GM19239 (cell line): ENCODE measurements at regions not wholly inside any gene's neighbourhood (a gene's known extent, or its start where the extent isn't known, plus 50 kb on each side); places are given as distances from the start of the nearest gene placed in this dataset.

ENCODE experiments used
- DNase-seq: peaks from one replicate; pipeline ENCODE4 v3.0.0; 2011; ENCODE audit warnings: low spot score; ENCODE audit not compliant: insufficient read length
- FAIRE-seq: peaks from 2 replicates; lab custom pipeline; 2011; peaks lifted over from hg19 to GRCh38; lab: Jason Lieb, UNC

- DNase-seq (no peak), FAIRE-seq (no peak)
These were observed 243.1 kb upstream of the BLID start for GRCh38 chr11:122359081-122359571.

- no peak for DNase-seq
- FAIRE-seq, result no peak
These were observed 242.3 kb upstream of the BLID start for GRCh38 chr11:122358292-122358691.

- DNase-seq (no peak), FAIRE-seq (no peak)
These were observed 240.0 kb upstream of the BLID start for GRCh38 chr11:122355968-122356367.

GRCh38 chr11:122354025-122354697 lies 238.1 kb upstream of the BLID start:
- FAIRE-seq (no peak), DNase-seq (no peak)

DNA sequence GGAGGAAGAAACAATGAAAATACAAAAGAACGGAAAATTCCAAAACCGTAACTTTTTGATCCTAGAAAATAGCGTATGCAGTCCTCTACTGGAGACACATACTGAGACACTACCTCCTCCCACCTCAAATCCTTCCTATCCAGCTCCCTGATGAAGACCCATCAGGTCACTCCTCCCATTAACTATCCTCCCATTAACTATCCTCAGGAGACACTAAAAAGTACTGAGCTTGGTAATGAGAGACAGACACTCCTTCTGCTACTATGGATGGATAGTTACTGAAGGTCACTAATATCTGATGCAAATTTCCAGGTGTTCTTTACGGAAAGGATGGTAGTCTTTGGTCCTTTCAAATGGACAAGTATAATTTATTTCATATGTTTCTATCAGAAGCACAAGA lies 237.5 kb upstream of the BLID start:
- FAIRE-seq (no peak), DNase-seq (no peak)

- DNase-seq (no peak), FAIRE-seq (no peak)
These were observed 232.8 kb upstream of the BLID start for GRCh38 chr11:122348659-122349409.

- no peak for DNase-seq
- no peak for FAIRE-seq
These were observed 230.0 kb upstream of the BLID start for GRCh38 chr11:122346006-122346405.

- FAIRE-seq, result no peak
- no peak for DNase-seq
These were observed 229.6 kb upstream of the BLID start for GRCh38 chr11:122345586-122345985.

GRCh38 chr11:122344215-122344614 lies 228.2 kb upstream of the BLID start:
- DNase-seq (no peak), FAIRE-seq (no peak)

- FAIRE-seq, result no peak
- DNase-seq, result no peak
These were observed 227.2 kb upstream of the BLID start for GRCh38 chr11:122343210-122343609.

DNA sequence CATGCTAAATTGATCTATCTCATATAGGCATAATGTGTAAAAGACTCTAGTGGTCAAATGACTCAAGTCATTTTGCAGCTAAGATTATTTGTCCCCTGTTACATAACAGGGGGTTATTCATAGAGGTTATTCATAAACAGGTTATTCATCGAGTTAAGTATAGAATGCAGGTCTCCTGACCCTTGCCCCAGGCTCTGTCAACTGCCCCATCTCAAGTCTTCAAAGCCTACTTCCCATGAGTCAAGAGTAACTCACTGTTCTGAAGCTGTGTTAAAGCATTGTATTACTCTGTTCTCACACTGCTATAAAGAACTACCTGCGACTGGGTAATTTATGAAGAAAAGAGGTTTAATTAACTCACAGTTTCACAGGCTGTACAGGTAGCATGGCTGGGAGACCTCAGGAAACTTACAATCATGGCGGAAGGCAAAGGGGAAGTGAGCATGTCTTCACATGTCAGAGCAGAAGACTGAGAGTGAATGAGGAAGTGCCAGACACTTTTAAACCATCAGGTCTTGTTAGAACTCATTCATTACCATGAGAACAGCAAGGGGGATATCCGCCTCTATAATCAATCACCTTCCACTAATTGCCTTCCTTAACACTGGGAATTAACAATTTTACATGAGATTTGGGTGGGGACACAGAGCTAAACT lies 226.2 kb upstream of the BLID start:
- no peak for DNase-seq
- no peak for FAIRE-seq

DNA sequence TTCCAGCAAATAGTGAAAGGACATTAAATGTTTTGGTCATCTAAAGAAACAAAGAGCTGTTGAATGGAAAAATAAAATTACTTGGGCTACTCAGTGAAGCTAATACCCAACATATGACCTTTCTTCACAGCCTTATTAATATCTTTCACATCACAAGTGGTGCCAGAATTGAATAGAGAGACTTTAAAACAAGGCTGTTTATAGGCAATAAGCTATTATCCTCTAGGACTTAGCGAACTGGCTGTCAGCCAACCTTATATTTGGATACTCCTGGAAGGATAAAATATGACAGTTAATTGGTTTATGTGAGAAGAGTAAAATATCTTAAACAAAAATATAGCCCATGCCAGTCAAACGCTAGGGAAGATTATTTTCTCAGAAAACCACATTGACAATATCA lies 225.5 kb upstream of the BLID start:
- DNase-seq, result no peak
- no peak for FAIRE-seq

DNA sequence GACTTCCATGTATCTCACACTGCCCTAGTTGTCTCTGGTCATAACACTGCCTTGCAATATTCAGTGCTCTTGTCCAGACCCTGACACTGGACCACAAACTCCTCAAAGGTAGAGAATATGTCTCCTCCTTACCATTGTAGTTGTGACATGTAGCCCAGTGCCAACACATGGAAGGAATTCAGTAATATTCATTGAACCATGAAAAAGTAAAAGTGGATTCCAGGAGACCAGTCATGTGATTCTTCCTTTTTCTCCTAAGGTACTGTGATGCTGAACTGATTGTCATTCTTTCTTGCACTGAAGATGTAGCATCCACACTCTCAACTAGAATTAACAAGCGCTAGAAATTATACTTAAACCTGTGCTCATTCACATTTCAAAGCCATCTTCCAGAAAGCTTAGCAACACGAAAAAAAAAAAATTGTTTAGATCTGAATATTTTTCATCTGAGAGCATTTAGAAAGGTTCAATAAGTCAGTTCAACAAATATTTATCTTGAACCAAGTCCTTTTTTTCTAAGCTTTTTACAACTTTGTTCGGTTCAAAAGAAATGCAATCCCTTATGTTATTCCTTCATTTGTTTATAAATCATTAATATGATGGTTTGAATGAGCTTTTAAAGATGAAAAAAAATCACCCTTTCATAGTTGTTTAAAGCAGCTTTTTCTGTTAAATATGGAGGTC lies 224.7 kb upstream of the BLID start:
- no peak for FAIRE-seq
- DNase-seq, result no peak

DNA sequence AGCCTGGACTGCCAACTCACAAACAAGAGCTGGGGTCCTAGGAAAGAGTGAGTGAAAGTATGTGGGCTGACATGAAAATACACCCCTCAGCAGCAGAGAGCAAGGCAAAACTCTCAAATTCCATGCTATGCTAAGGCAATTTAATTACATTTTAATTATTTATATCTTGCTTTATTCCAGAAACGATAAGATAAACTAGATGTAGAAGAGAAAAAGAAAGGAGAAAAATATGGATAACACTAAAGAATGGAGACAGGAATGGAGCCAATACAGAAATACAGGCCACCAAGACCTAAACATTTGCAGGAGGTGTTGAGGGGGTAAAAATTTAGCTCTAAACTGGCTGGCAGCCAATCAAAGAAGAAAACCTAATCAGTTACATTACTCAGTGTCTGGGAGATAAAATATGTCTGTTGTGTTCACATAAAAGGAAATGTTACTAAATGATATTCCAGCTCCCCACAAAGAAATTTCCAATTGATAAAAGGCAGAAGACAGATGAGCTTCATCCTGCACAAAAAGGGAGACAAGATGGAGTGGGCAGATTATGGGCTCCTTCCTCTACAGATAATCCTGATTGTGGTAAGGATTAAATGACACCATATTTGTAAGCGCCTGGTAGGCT lies 223.5 kb upstream of the BLID start:
- FAIRE-seq, result no peak
- DNase-seq, result no peak

DNA sequence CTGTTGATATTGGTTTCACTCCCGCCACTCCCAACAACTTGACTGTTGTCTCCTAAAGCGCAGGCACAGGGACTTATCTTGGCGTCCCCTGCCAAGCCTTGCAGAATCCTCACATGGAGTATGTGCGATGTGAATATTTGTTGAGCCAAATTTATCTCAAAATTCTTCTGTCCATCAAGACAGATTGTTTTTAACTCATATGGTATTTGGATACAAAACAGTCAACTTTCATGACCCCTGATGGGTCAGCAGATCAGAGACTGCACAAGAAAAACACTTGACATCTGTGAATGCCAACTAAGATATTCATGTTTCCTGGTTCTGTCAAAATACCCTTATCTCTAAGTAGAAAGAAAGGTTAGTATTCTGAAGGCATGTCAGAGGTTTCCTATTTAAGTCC lies 221.7 kb upstream of the BLID start:
- FAIRE-seq (no peak), DNase-seq (no peak)

DNA sequence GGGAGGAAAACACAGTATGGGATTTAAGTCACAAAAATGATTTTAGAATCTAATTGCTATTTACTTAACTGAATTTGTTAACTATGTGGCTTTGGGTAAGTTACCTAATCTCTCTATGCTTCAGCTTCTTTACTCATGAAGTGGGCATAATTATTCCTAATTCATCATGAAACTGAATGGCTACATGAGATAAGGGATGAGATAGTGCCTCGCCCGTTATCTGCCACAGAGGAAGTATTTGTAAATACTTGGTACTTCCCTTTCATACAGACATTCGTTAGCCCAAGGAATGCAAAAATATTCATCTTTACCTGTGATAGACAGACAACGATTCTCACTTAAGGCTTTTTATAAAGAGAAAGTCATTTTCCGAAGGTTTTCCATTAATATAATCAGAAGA lies 221.2 kb upstream of the BLID start:
- FAIRE-seq (no peak), DNase-seq (no peak)

GRCh38 chr11:122336706-122337105 lies 220.7 kb upstream of the BLID start:
- DNase-seq (no peak), FAIRE-seq (no peak)

- FAIRE-seq, result no peak
These were observed 218.7 kb upstream of the BLID start for GRCh38 chr11:122334546-122335339.

GRCh38 chr11:122333467-122333866 lies 217.5 kb upstream of the BLID start:
- DNase-seq (no peak), FAIRE-seq (no peak)

More at GRCh38 chr11:122334546-122335339, 218.7 kb upstream of the BLID start:
- DNase-seq, result no peak
